RWPE2 (cell line): ENCODE measurements at regions not wholly inside any gene's neighbourhood (a gene's known extent, or its start where the extent isn't known, plus 50 kb on each side); places are given as distances from the start of the nearest gene placed in this dataset.

Source experiments
- ATAC-seq: fragments of 200-7000 bp; cut with Tn5 transposase; 3 replicates; pipeline ENCODE4 v1.9.1; 2021; ENCODE audit warnings: low read depth
- DNase-seq: peaks from one replicate; pipeline ENCODE4 v3.0.0-alpha.2; 2020; ENCODE audit warnings: low spot score
- H3K27ac ChIP-seq: fragments of 450-650 bp; 2 replicates; pipeline ENCODE4 v1.5.1; 2017; ENCODE audit warnings: mild to moderate bottlenecking; ENCODE audit not compliant: poor library complexity, severe bottlenecking
- H3K27me3 ChIP-seq: fragments of 250-450 bp; sonication (Bioruptor Pico); 2 replicates; pipeline ENCODE4 v1.5.1; 2021; ENCODE audit warnings: mild to moderate bottlenecking, moderate library complexity; ENCODE audit not compliant: insufficient read depth, poor library complexity, severe bottlenecking
- H3K36me3 ChIP-seq: fragments of 250-450 bp; sonication (Bioruptor Pico); 2 replicates; pipeline ENCODE4 v1.5.1; 2020; ENCODE audit warnings: low read depth, mild to moderate bottlenecking, moderate library complexity
- H3K4me1 ChIP-seq: fragments of 250-450 bp; sonication (Bioruptor Pico); 2 replicates; pipeline ENCODE4 v1.5.1; 2021; ENCODE audit warnings: mild to moderate bottlenecking, moderate library complexity; ENCODE audit not compliant: insufficient read depth, poor library complexity, severe bottlenecking
- H3K4me3 ChIP-seq: fragments of 250-450 bp; sonication (Bioruptor Pico); 2 replicates; pipeline ENCODE4 v1.5.1; 2021; ENCODE audit warnings: mild to moderate bottlenecking, moderate library complexity; ENCODE audit not compliant: severe bottlenecking
- H3K9me3 ChIP-seq: fragments of 250-450 bp; sonication (Bioruptor Pico); 2 replicates; pipeline ENCODE4 v1.5.1; 2021; ENCODE audit warnings: mild to moderate bottlenecking, moderate library complexity; ENCODE audit not compliant: severe bottlenecking
- CTCF ChIP-seq: fragments of 450-650 bp; IDR thresholded peaks from one replicate; pipeline ENCODE4 v1.5.1; 2017; ENCODE audit warnings: mild to moderate bottlenecking, moderate library complexity; ENCODE audit not compliant: poor library complexity, severe bottlenecking

- DNase-seq, result no peak
- Histone ChIP-seq H3K4me1 (no peaks in the 10 kb centered on the region), H3K27me3 (peaks cover 21% of the 10 kb centered on the region), H3K27ac (no peak overlapping the region), H3K36me3 (no peaks in the 10 kb centered on the region), H3K9me3 (no peaks in the 10 kb centered on the region), H3K4me3 (no peak overlapping the region)
- TF ChIP-seq CTCF, result no peak
- ATAC-seq, result no peak
Measured at GRCh38 chr1:17950728-17951127, 156.9 kb upstream of the IGSF21 start.

DNA sequence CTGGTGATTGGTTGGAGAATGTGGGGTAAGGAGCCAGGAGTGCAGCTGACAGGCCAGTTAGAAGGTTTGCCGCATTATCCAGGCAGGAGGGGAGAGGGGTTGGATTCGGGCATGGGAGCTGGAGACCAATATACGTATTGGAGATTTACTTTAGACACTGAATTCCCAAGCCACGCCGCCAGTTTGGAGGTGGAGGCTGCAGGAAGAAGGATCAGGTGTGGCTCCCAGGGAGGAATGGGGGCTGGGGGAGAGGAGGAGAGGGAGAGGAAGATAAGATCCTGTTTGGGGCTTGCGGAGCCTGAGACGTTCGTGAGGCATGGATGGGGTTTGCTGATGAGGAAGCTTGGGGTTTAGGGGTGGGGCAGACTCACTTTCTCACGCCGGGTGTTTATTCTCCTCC is 155.1 kb upstream of the IGSF21 start:
- H3K9me3 ChIP-seq, result no peaks in the 10 kb centered on the region
- no peak for TF ChIP-seq CTCF
- ATAC-seq, result no peak

DNA sequence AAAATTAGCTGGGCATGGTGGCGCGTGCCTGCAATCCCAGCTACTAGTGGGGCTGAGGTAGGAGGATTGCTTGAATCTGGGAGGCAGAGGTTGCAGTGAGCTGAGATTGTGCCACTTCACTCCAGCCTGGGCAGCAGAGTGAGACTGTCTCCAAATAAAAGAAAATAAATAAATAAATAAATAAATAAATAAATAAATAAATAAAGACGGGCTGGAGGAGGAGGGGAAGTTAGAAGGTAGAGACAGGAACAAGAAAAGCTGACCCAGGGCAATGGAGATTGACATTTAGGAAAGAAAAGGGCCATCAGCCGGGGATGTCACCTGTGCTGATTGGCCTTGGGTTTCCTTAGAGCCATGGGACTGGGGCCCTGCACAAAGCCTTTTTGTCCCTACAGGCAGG is 153.7 kb upstream of the IGSF21 start:
- no peak for ATAC-seq
- Histone ChIP-seq H3K4me3 (no peak overlapping the region), H3K27ac (no peak overlapping the region), H3K27me3 (peaks cover 20% of the 10 kb centered on the region), H3K9me3 (no peaks in the 10 kb centered on the region), H3K4me1 (no peaks in the 10 kb centered on the region), H3K36me3 (no peaks in the 10 kb centered on the region)
- DNase-seq, result no peak
- no peak for TF ChIP-seq CTCF

More for the DNA sequence above, 155.1 kb upstream of the IGSF21 start:
- no peaks in the 10 kb centered on the region for H3K4me1 ChIP-seq
- no peak for DNase-seq
- peaks cover 21% of the 10 kb centered on the region for H3K27me3 ChIP-seq
- no peak overlapping the region for H3K4me3 ChIP-seq
- H3K36me3 ChIP-seq, result no peaks in the 10 kb centered on the region
- H3K27ac ChIP-seq, result no peak overlapping the region

DNA sequence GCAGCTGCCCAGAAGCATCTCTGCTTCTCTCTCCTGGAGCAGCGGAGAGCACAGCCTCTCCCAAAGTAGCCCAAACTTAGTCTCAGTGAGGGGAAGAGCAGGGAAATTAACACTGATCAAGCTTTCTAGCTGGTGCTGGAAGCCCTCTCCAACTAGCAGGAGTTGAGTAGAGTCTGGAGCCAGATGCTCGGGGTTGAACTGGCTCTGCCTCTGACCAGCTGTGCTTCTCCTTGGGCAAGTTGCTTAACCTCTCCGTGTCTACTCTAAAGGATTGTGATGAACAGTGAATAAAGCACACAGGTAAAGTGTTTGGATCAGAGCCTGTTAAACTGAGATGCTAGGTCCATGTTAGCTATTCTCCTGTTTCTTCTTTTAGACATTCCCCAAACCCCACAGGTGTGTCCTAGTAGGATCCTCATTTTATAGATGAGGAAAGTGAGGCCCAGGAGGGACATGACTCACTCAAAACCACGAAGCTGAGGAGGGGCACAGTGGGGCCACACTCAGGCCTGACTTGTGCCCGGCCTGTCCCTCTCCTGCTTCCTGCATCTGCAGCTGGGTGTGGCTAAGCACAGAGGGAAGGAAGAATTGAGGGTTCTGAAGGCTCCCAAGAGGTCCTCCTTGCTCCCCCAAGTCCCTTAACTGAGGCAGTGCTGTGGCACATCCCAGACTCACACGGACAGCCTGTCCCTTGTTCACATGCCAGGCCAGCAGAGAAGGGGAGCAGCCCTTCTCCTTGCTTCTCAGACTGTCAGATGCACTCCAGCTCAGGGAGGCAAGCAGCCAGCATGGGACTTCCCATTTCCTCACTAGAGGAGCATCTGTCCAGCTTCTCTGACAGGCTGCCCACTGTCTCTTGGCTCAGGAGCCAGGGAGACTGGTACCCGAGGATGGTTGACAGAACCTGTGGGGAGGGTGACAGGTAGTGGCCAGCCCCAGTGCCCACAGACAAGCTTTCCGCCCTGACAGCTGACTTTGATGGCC is 152.0 kb upstream of the IGSF21 start:
- Histone ChIP-seq H3K4me1 (no peaks in the 10 kb centered on the region), H3K4me3 (no peak overlapping the region), H3K36me3 (no peaks in the 10 kb centered on the region), H3K27me3 (peaks cover 12% of the 10 kb centered on the region), H3K27ac (no peak overlapping the region), H3K9me3 (no peaks in the 10 kb centered on the region)
- DNase-seq (no peak), ATAC-seq (peak; percentile 61; the same call in 2 of the 3 replicates)
- no peak for TF ChIP-seq CTCF
